Panc1 (cell line): ENCODE measurements at regions not wholly inside any gene's neighbourhood (a gene's known extent, or its start where the extent isn't known, plus 50 kb on each side); places are given as distances from the start of the nearest gene placed in this dataset.

ENCODE experiments used
- ATAC-seq: fragments of 200-7000 bp; cut with Tn5 transposase; 2 replicates; pipeline ENCODE4 v1.9.1; 2020; ENCODE audit warnings: mild to moderate bottlenecking, moderate library complexity
- BruUV-seq: library from RNA; stranded (reverse); fragments of 400-500 nt; replicated peaks from 2 replicates; lab custom pipeline; 2021; lab: Mats Ljungman, UMichigan
- CTCF ChIA-PET: fragments of 300-600 bp; sonication (Branson Sonifier 250); formaldehyde crosslinking; loops from one replicate; lab custom pipeline; 2022; ENCODE audit warnings: antibody characterized with exemption; lab: Charles Lee
- POLR2A ChIA-PET: fragments of 300-600 bp; sonication (Branson Sonifier 250); formaldehyde crosslinking; loops from one replicate; lab custom pipeline; 2022; ENCODE audit warnings: antibody characterized with exemption; lab: Charles Lee
- DNase-seq: peaks from one replicate; pipeline ENCODE4 v3.0.0-alpha.2; 2010; ENCODE audit warnings: low read depth, low spot score
- H3K27ac ChIP-seq: 2 replicates; pipeline ENCODE4 v1.5.1; 2011; ENCODE audit warnings: mild to moderate bottlenecking, low read length, inconsistent platforms
- H3K27me3 ChIP-seq: fragments of 200-500 bp; sonication (Bioruptor generic); 2 replicates; pipeline ENCODE4 v1.6.0; 2014; ENCODE audit warnings: low read length, inconsistent platforms; ENCODE audit not compliant: control insufficient read depth, insufficient read depth
- H3K36me3 ChIP-seq: fragments of 200-500 bp; sonication (Bioruptor generic); 2 replicates; pipeline ENCODE4 v1.5.1; 2014; ENCODE audit warnings: inconsistent platforms, mild to moderate bottlenecking, low read length, moderate library complexity; ENCODE audit not compliant: control insufficient read depth, insufficient read depth
- H3K4me1 ChIP-seq: 2 replicates; pipeline ENCODE4 v1.5.1; 2011; ENCODE audit warnings: inconsistent platforms, mild to moderate bottlenecking, low read length, moderate library complexity; ENCODE audit not compliant: control insufficient read depth, insufficient read depth
- H3K4me3 ChIP-seq, 2 experiments: 2 replicates each; pipeline ENCODE4 v1.5.1; 2011 to 2012; ENCODE audit warnings: low read depth in 2 of 2, low read length in 2 of 2, mild to moderate bottlenecking in 2 of 2, inconsistent platforms in 1 of 2, moderate library complexity in 1 of 2
- H3K9me3 ChIP-seq: fragments of 200-500 bp; sonication (Bioruptor generic); 2 replicates; pipeline ENCODE4 v1.5.1; 2014; ENCODE audit warnings: low read depth, mild to moderate bottlenecking, inconsistent platforms, low read length, moderate library complexity; ENCODE audit not compliant: control insufficient read depth, insufficient read depth
- POLR2AphosphoS5 ChIP-seq: IDR thresholded peaks from 2 replicates; pipeline ENCODE4 v1.6.1; 2012; ENCODE audit warnings: mild to moderate bottlenecking, low read depth, low read length, moderate library complexity
- SIN3A ChIP-seq: IDR thresholded peaks from 2 replicates; pipeline ENCODE4 v1.6.1; 2012; ENCODE audit warnings: low read depth, mild to moderate bottlenecking, low read length, moderate library complexity, borderline replicate concordance; ENCODE audit not compliant: insufficient read depth
- TCF7L2 ChIP-seq: IDR thresholded peaks from 2 replicates; pipeline ENCODE4 v1.6.1; 2011; ENCODE audit warnings: mild to moderate bottlenecking, low read depth, low read length, inconsistent platforms
- in situ Hi-C: cut with HindIII; loops from 2 replicates; pipeline ENCODE4 v1.10.0; 2016; ENCODE audit warnings: low sequenced_read_pairs, low pct_unique_long_range_greater_than_20kb
- intact Hi-C: fragments of 100-400 bp; cut with micrococcal nuclease; formaldehyde crosslinking; loops from one replicate; pipeline ENCODE4 v1.10.0; 2022; ENCODE audit not compliant: unreplicated experiment
- TF ChIP-seq, protein P1 (sequence below): fragments of 450-650 bp; IDR thresholded peaks from 2 replicates; pipeline ENCODE4 v1.5.1; 2017; ENCODE audit warnings: mild to moderate bottlenecking
- TF ChIP-seq, protein P2 (sequence below), 2 experiments: IDR thresholded peaks; 2 replicates each; pipeline ENCODE4 v1.6.1; 2011 to 2012; ENCODE audit warnings: low read depth in 2 of 2, control low read depth in 1 of 2, low read length in 1 of 2, mild to moderate bottlenecking in 1 of 2, moderate library complexity in 1 of 2; ENCODE audit not compliant: insufficient read depth in 1 of 2

DNA sequence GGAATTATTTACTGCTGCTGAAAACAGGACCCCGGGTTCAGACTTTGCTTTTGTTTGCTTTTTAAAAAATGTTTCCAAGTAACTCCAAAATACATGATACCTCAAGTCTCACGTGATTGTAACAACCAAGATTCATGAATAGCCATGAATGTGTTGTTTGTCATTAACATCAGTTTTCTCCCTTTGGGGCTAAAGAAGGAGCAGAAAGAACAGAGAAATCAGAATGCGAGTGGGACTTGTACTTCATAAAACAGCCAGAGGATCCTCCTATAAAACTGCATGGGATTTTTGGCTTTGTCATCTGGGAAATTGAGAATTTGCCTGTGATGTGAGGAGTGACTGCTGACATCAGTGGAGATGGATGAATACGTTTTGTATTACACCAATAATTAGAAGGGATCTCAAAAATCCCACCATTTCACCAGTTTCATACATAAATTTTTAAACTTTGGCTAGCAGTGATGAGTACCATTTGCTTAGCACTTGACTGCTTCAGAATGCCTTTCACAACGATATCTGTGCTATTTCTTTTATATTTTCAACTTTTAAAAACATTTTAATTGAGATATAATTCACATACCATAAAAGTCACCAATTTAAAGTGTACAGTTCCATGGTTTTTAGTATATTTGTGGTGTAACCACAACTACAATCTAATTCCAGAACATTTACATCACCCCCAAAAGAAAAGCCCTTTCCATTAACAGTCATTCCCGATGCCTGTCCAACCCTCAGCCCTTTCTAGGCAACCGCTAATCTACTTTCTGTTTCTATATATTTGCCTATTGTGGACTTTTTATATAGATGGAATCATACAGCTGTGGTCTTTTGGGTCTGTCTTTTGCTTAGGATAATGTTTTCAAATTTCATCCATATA lies 126.9 kb upstream of the ANKRD55 start:
- Histone ChIP-seq H3K27me3 (no peaks in the 10 kb centered on the region), H3K4me3 (no peak overlapping the region), H3K36me3 (no peaks in the 10 kb centered on the region), H3K9me3 (no peaks in the 10 kb centered on the region), H3K27ac (peak overlapping the region; percentile 45; the same call in 1 of the 2 replicates), H3K4me1 (peaks cover 12% of the 10 kb centered on the region; the same call in 1 of the 2 replicates)
- CTCF ChIA-PET = no interaction called here
- TF ChIP-seq, protein P1, sequence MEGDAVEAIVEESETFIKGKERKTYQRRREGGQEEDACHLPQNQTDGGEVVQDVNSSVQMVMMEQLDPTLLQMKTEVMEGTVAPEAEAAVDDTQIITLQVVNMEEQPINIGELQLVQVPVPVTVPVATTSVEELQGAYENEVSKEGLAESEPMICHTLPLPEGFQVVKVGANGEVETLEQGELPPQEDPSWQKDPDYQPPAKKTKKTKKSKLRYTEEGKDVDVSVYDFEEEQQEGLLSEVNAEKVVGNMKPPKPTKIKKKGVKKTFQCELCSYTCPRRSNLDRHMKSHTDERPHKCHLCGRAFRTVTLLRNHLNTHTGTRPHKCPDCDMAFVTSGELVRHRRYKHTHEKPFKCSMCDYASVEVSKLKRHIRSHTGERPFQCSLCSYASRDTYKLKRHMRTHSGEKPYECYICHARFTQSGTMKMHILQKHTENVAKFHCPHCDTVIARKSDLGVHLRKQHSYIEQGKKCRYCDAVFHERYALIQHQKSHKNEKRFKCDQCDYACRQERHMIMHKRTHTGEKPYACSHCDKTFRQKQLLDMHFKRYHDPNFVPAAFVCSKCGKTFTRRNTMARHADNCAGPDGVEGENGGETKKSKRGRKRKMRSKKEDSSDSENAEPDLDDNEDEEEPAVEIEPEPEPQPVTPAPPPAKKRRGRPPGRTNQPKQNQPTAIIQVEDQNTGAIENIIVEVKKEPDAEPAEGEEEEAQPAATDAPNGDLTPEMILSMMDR = no peak
- TF ChIP-seq SIN3A (no peak), POLR2AphosphoS5 (no peak), TCF7L2 (no peak)
- TF ChIP-seq, protein P2, sequence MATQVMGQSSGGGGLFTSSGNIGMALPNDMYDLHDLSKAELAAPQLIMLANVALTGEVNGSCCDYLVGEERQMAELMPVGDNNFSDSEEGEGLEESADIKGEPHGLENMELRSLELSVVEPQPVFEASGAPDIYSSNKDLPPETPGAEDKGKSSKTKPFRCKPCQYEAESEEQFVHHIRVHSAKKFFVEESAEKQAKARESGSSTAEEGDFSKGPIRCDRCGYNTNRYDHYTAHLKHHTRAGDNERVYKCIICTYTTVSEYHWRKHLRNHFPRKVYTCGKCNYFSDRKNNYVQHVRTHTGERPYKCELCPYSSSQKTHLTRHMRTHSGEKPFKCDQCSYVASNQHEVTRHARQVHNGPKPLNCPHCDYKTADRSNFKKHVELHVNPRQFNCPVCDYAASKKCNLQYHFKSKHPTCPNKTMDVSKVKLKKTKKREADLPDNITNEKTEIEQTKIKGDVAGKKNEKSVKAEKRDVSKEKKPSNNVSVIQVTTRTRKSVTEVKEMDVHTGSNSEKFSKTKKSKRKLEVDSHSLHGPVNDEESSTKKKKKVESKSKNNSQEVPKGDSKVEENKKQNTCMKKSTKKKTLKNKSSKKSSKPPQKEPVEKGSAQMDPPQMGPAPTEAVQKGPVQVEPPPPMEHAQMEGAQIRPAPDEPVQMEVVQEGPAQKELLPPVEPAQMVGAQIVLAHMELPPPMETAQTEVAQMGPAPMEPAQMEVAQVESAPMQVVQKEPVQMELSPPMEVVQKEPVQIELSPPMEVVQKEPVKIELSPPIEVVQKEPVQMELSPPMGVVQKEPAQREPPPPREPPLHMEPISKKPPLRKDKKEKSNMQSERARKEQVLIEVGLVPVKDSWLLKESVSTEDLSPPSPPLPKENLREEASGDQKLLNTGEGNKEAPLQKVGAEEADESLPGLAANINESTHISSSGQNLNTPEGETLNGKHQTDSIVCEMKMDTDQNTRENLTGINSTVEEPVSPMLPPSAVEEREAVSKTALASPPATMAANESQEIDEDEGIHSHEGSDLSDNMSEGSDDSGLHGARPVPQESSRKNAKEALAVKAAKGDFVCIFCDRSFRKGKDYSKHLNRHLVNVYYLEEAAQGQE (IDR thresholded peaks at IDR 0.05; ENCODE audit: insufficient read depth in 1 of 2, low read depth in 2 of 2, low read length in 1 of 2) = no peak
- DNase-seq (no peak), ATAC-seq (no peak)
- POLR2A ChIA-PET = no interaction called here
- intact Hi-C loops = no loop called here
- BruUV-seq = no TSS peak
- in situ Hi-C loops = no loop called here

DNA sequence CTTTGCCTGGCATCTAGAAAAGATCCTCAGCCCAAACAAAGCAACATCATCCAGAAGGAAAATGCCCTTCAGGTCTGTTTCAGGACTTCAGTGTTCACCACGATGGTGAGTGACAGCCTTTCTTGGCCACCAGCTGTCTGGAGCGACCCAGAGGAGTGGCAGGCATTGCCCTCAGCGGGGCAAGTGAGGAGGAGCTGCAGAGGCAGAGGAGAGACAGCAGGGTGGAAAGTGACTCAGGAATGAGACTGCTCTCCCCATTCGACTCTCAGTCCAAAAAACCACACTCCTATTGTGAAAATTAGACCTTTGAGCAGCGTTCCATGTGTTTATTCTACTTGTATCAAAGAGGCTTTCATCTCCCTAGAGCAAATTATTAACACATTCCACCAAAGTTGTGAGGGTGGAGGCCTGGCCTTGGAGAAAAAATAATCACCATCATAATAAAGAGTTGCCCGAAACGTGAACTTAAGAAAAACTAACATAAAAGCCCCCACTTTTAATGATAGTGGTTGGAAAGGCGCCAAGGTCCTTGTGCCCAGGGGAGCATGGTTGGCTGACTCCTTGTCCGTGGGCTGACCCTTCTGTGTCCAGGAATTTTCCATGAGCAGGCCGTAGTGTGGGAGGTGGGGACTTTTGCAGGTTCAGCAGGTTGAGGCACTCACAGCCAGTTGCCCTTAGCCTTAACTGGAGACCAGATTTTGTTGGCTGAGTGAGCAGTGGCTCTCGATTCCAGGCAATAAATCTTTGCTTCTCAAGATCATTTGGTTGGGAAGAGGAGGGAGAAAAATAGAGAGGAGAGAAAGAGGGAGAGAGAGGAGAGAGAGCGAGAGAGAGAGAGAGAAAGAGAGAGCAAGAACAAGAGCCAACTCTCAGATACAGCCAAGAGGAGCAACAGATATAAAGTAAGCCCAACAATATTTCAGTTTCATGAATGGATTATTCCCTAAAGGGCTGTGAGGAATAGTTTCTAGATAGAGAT lies 125.9 kb upstream of the ANKRD55 start:
- BruUV-seq = no TSS peak
- in situ Hi-C loops = no loop called here
- H3K4me1 ChIP-seq = peaks cover 12% of the 10 kb centered on the region; the same call in 1 of the 2 replicates
- ATAC-seq = peak; percentile 77
- H3K4me3 ChIP-seq = no peak overlapping the region
- TF ChIP-seq SIN3A = no peak
- TF ChIP-seq, protein P2 (IDR thresholded peaks at IDR 0.05; ENCODE audit: insufficient read depth in 1 of 2, low read depth in 2 of 2, low read length in 1 of 2) = no peak
- TF ChIP-seq, protein P1 = no peak
- TF ChIP-seq TCF7L2 = no peak
- no peak for TF ChIP-seq POLR2AphosphoS5
- ChIA-PET CTCF (no interaction called here), POLR2A (no interaction called here)
- DNase-seq = no peak
- H3K36me3 ChIP-seq = no peaks in the 10 kb centered on the region
- no peaks in the 10 kb centered on the region for H3K27me3 ChIP-seq
- intact Hi-C loops = no loop called here
- no peaks in the 10 kb centered on the region for H3K9me3 ChIP-seq
- peak overlapping the region; percentile 21; the same call in 1 of the 2 replicates for H3K27ac ChIP-seq
